AG10803 (cell line): ENCODE measurements at regions not wholly inside any gene's neighbourhood (a gene's known extent, or its start where the extent isn't known, plus 50 kb on each side); places are given as distances from the start of the nearest gene placed in this dataset.

Experiments used
- DNase-seq: peaks from one replicate; pipeline ENCODE4 v3.0.0; 2010; ENCODE audit warnings: low read depth
- H3K4me3 ChIP-seq: 2 replicates; pipeline ENCODE4 v1.5.1; 2011; ENCODE audit warnings: mild to moderate bottlenecking, low read length, control low read depth
- CTCF ChIP-seq: conservative IDR thresholded peaks from 2 replicates; pipeline ENCODE4 v1.5.1; 2011; ENCODE audit warnings: mild to moderate bottlenecking, low read length, control low read depth, inconsistent platforms

- no peak for TF ChIP-seq CTCF
- no peak for DNase-seq
- H3K4me3 ChIP-seq, result no peak overlapping the region
Measured at GRCh38 chr10:129396021-129396722, 70.9 kb upstream of the MGMT start.

- no peak for TF ChIP-seq CTCF
- no peak for DNase-seq
- no peak overlapping the region for H3K4me3 ChIP-seq
Measured at GRCh38 chr10:129397198-129397974, 69.7 kb upstream of the MGMT start.

- no peak for DNase-seq
- no peak overlapping the region for H3K4me3 ChIP-seq
- no peak for TF ChIP-seq CTCF
Measured at GRCh38 chr10:129398711-129399141, 68.3 kb upstream of the MGMT start.

GRCh38 chr10:129400426-129400825, 66.6 kb upstream of the MGMT start:
- H3K4me3 ChIP-seq, result no peak overlapping the region
- DNase-seq, result no peak
- no peak for TF ChIP-seq CTCF

GRCh38 chr10:129402459-129402858, 64.6 kb upstream of the MGMT start:
- TF ChIP-seq CTCF, result no peak
- no peak overlapping the region for H3K4me3 ChIP-seq
- DNase-seq, result no peak

- H3K4me3 ChIP-seq, result no peak overlapping the region
- no peak for TF ChIP-seq CTCF
- no peak for DNase-seq
Measured at GRCh38 chr10:129404091-129404490, 63.0 kb upstream of the MGMT start.

GRCh38 chr10:129405389-129405788, 61.7 kb upstream of the MGMT start:
- no peak for DNase-seq
- no peak for TF ChIP-seq CTCF
- H3K4me3 ChIP-seq, result no peak overlapping the region
